Liver (tissue), 3 donors: ENCODE measurements at regions not wholly inside any gene's neighbourhood (a gene's known extent, or its start where the extent isn't known, plus 50 kb on each side); places are given as distances from the start of the nearest gene placed in this dataset.
"Not testable (repeated sequence)": the region's sequence is repeated elsewhere in the genome, so short reads cannot be mapped to it uniquely, and the experiment has no call there.

Experiments used
- RAD21 ChIP-seq, 2 donors: IDR thresholded peaks; 2 replicates each; pipeline ENCODE4 v1.6.1; 2016; ENCODE audit warnings: antibody characterized with exemption in 2 of 2, mild to moderate bottlenecking in 2 of 2
- TAF1 ChIP-seq: conservative IDR thresholded peaks from 2 replicates; pipeline ENCODE4 v1.6.1; 2016; ENCODE audit warnings: antibody characterized with exemption, mild to moderate bottlenecking
- YY1 ChIP-seq: IDR thresholded peaks from 2 replicates; pipeline ENCODE4 v1.6.1; 2016; ENCODE audit warnings: antibody characterized with exemption, mild to moderate bottlenecking
- TF ChIP-seq, protein P1 (sequence below): fragments of 150-350 bp; IDR thresholded peaks from 2 replicates; pipeline ENCODE4 v1.5.1; 2017; ENCODE audit warnings: improper control_type of control experiment, low read depth, low read length; ENCODE audit not compliant: missing input control
- TF ChIP-seq, protein P2 (sequence below): IDR thresholded peaks from 2 replicates; pipeline ENCODE4 v1.6.1; 2016; ENCODE audit warnings: antibody characterized with exemption
- TF ChIP-seq, protein P3 (sequence below): IDR thresholded peaks from 2 replicates; pipeline ENCODE4 v1.6.1; 2016; ENCODE audit warnings: antibody characterized with exemption, mild to moderate bottlenecking
- donor health status: healthy.
- donor health status: healthy.

DNA sequence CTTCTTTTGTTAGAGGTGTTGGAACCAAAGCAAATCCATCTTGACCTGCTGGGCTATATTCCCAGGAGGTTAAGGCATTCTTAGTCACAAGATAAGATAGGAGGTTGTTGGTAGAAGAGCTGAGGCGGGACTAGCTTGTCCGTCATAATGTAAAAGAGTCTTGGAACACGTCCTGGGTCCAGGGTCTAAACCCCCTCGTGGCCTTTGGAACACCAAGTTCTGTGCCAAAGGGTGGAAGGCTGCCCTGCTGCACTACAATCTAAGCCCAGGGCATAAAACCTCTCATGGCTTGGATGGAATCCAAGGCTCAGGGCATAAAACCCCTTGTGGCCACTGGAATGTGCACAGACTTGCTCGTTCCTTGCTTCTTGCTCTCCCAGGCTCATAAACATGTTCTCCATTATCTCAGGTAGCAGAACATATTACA, 53.8 kb upstream of the ECHDC1 start:
- TF ChIP-seq, protein P1, sequence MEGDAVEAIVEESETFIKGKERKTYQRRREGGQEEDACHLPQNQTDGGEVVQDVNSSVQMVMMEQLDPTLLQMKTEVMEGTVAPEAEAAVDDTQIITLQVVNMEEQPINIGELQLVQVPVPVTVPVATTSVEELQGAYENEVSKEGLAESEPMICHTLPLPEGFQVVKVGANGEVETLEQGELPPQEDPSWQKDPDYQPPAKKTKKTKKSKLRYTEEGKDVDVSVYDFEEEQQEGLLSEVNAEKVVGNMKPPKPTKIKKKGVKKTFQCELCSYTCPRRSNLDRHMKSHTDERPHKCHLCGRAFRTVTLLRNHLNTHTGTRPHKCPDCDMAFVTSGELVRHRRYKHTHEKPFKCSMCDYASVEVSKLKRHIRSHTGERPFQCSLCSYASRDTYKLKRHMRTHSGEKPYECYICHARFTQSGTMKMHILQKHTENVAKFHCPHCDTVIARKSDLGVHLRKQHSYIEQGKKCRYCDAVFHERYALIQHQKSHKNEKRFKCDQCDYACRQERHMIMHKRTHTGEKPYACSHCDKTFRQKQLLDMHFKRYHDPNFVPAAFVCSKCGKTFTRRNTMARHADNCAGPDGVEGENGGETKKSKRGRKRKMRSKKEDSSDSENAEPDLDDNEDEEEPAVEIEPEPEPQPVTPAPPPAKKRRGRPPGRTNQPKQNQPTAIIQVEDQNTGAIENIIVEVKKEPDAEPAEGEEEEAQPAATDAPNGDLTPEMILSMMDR, result not testable (repeated sequence)
- TF ChIP-seq TAF1; YY1; RAD21 (IDR thresholded peaks at IDR 0.05): not testable (repeated sequence)
- TF ChIP-seq, protein P2, sequence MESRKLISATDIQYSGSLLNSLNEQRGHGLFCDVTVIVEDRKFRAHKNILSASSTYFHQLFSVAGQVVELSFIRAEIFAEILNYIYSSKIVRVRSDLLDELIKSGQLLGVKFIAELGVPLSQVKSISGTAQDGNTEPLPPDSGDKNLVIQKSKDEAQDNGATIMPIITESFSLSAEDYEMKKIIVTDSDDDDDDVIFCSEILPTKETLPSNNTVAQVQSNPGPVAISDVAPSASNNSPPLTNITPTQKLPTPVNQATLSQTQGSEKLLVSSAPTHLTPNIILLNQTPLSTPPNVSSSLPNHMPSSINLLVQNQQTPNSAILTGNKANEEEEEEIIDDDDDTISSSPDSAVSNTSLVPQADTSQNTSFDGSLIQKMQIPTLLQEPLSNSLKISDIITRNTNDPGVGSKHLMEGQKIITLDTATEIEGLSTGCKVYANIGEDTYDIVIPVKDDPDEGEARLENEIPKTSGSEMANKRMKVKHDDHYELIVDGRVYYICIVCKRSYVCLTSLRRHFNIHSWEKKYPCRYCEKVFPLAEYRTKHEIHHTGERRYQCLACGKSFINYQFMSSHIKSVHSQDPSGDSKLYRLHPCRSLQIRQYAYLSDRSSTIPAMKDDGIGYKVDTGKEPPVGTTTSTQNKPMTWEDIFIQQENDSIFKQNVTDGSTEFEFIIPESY, result not testable (repeated sequence)
- TF ChIP-seq, protein P3, sequence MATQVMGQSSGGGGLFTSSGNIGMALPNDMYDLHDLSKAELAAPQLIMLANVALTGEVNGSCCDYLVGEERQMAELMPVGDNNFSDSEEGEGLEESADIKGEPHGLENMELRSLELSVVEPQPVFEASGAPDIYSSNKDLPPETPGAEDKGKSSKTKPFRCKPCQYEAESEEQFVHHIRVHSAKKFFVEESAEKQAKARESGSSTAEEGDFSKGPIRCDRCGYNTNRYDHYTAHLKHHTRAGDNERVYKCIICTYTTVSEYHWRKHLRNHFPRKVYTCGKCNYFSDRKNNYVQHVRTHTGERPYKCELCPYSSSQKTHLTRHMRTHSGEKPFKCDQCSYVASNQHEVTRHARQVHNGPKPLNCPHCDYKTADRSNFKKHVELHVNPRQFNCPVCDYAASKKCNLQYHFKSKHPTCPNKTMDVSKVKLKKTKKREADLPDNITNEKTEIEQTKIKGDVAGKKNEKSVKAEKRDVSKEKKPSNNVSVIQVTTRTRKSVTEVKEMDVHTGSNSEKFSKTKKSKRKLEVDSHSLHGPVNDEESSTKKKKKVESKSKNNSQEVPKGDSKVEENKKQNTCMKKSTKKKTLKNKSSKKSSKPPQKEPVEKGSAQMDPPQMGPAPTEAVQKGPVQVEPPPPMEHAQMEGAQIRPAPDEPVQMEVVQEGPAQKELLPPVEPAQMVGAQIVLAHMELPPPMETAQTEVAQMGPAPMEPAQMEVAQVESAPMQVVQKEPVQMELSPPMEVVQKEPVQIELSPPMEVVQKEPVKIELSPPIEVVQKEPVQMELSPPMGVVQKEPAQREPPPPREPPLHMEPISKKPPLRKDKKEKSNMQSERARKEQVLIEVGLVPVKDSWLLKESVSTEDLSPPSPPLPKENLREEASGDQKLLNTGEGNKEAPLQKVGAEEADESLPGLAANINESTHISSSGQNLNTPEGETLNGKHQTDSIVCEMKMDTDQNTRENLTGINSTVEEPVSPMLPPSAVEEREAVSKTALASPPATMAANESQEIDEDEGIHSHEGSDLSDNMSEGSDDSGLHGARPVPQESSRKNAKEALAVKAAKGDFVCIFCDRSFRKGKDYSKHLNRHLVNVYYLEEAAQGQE, result not testable (repeated sequence)
